ACC112 (cell line): ENCODE measurements at regions not wholly inside any gene's neighbourhood (a gene's known extent, or its start where the extent isn't known, plus 50 kb on each side); places are given as distances from the start of the nearest gene placed in this dataset.
"Not testable (repeated sequence)": the region's sequence is repeated elsewhere in the genome, so short reads cannot be mapped to it uniquely, and the experiment has no call there.

Experiments
- H2AFZ ChIP-seq: fragments of 200-600 bp; sonication (generic); one replicate; pipeline ENCODE4 v1.6.0; 2017; ENCODE audit warnings: antibody characterized with exemption, low read length; ENCODE audit not compliant: unreplicated experiment
- H3K27ac ChIP-seq: fragments of 200-600 bp; sonication (generic); 2 replicates; pipeline ENCODE4 v1.5.1; 2014; ENCODE audit warnings: low read depth, mild to moderate bottlenecking, antibody characterized with exemption, low read length, moderate library complexity
- H3K27me3 ChIP-seq: fragments of 200-600 bp; sonication (generic); 2 replicates; pipeline ENCODE4 v1.6.1; 2014; ENCODE audit warnings: mild to moderate bottlenecking, antibody characterized with exemption, low read length, moderate library complexity, mixed read lengths; ENCODE audit not compliant: insufficient read depth
- H3K36me3 ChIP-seq: fragments of 200-600 bp; sonication (generic); 2 replicates; pipeline ENCODE4 v1.6.1; 2016; ENCODE audit warnings: mild to moderate bottlenecking, antibody characterized with exemption, low read length, moderate library complexity, mixed read lengths; ENCODE audit not compliant: insufficient read depth
- H3K4me1 ChIP-seq: fragments of 200-600 bp; sonication (generic); one replicate; pipeline ENCODE4 v1.6.1; 2016; ENCODE audit warnings: low read length, mixed read lengths; ENCODE audit not compliant: insufficient read depth, unreplicated experiment, control insufficient read depth
- H3K4me3 ChIP-seq: fragments of 200-600 bp; sonication (generic); 2 replicates; pipeline ENCODE4 v1.5.1; 2014; ENCODE audit warnings: mild to moderate bottlenecking, low read depth, low read length
- H3K79me2 ChIP-seq: fragments of 200-600 bp; sonication (generic); one replicate; pipeline ENCODE4 v1.6.0; 2016; ENCODE audit warnings: low read length; ENCODE audit not compliant: control insufficient read depth, unreplicated experiment, insufficient read depth

DNA sequence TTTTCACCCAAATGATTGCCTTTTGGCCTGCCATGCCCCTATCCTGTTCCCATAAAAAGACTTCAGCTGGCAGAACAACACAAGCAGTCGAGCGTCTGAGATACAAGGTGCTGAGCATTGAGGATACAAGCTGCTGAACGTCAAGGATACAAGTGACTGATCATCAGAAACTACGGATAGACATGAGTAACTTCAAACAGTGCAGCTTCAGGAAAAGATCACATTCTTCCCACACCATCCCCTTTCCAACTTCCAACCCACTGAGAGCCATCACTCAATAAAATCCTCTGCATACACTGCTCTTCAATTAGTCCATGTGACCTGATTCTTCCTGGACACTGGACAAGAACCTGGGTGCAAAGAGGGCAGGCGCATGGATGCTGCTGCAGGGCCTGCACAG, 1198.9 kb downstream of the ROBO2 start:
- H3K27ac ChIP-seq = no peak overlapping the region
- peaks cover 5% of the 10 kb centered on the region for H3K4me1 ChIP-seq
- no peaks in the 10 kb centered on the region for H3K27me3 ChIP-seq
- H2AFZ ChIP-seq = no peak overlapping the region
- H3K4me3 ChIP-seq = no peak overlapping the region
- no peaks in the 10 kb centered on the region for H3K36me3 ChIP-seq
- H3K79me2 ChIP-seq = no peaks in the 10 kb centered on the region

DNA sequence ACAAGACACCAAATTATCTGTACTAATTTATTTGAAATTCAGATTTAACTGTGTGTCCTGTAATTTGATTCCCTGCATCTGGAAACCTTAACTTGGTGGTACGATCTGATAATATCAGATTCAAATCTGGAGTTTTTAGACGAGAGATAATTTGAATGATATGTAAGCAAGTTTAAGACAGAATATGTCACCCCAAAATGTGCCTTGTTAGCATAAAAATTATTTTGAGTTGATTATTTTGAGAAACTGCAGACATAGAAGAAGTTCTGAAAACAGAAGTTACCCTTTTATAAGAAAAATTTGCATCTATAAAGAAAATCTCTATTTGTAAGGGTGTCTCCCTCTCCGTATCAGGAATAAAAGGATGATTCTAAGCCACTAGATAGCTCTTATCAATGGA, 1202.8 kb downstream of the ROBO2 start:
- H3K4me1 ChIP-seq = no peaks in the 10 kb centered on the region
- H3K4me3 ChIP-seq = no peak overlapping the region
- H2AFZ ChIP-seq = no peak overlapping the region
- no peaks in the 10 kb centered on the region for H3K36me3 ChIP-seq
- no peaks in the 10 kb centered on the region for H3K79me2 ChIP-seq
- H3K27me3 ChIP-seq = no peaks in the 10 kb centered on the region
- no peak overlapping the region for H3K27ac ChIP-seq

DNA sequence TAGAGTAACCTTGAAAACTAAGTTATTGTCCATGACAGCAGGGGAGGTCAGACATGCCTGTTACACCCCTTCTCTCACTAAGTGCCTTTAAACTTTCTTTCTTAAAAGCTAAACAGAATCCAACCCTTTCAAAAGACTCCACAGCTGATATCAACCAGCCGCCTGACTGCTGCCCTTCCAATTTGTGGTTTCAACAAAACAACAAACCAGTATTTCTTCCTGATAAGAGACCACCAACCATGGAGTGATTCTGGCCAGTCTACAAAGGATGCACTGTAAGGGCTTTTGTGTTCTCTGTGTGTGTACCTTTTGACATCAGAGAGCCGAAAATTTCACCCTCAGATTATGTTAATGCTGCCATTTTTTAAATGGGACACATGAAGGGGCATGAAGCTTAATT, 1204.2 kb downstream of the ROBO2 start:
- Histone ChIP-seq H2AFZ (no peak overlapping the region), H3K27ac (no peak overlapping the region), H3K36me3 (no peaks in the 10 kb centered on the region), H3K27me3 (no peaks in the 10 kb centered on the region), H3K79me2 (no peaks in the 10 kb centered on the region), H3K4me1 (no peaks in the 10 kb centered on the region), H3K4me3 (no peak overlapping the region)

DNA sequence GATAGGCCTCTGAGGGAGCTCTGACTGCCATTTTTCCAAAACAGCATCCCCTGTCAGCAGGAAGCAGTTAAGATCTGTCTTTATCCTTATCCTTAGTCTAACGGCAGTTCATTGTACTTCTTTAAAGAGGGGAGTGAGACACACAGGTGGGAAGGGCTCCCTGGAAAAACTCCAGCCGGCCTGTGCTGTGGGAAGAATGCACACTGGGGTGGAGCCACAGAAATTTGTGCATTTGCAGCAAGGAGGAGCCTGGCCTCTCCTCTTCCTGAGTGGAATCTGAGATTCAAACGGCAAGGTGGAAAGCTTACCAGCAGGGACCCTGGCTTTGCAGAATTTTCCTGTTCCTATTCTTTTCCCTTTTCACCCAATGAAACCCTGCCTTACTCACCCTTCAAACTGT, 1209.4 kb downstream of the ROBO2 start:
- Histone ChIP-seq H3K27me3 (no peaks in the 10 kb centered on the region), H3K4me1 (no peaks in the 10 kb centered on the region), H3K27ac (no peak overlapping the region), H3K79me2 (no peaks in the 10 kb centered on the region), H3K4me3 (no peak overlapping the region), H2AFZ (no peak overlapping the region), H3K36me3 (no peaks in the 10 kb centered on the region)

DNA sequence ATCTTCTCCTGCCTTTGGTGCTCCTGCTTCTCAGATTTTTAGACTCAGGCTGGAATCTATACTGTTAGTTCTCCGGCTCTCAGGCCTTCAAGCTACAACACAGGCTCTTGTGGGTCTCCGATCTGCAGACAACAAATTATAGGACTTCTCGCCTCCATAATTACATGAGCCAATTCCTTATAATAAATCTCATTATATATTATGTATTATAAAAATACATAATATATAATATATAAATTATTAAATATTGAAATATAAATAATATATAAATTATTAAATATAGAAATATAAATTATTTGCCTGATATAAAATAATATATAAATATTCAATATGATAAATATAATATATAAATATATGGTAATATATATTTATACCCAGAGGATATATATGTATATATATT, 1214.0 kb downstream of the ROBO2 start:
- Histone ChIP-seq H3K79me2 (no peaks in the 10 kb centered on the region), H3K4me1 (peaks cover 6% of the 10 kb centered on the region), H3K36me3 (no peaks in the 10 kb centered on the region), H2AFZ (no peak overlapping the region), H3K27ac (no peak overlapping the region), H3K4me3 (no peak overlapping the region), H3K27me3 (no peaks in the 10 kb centered on the region)

DNA sequence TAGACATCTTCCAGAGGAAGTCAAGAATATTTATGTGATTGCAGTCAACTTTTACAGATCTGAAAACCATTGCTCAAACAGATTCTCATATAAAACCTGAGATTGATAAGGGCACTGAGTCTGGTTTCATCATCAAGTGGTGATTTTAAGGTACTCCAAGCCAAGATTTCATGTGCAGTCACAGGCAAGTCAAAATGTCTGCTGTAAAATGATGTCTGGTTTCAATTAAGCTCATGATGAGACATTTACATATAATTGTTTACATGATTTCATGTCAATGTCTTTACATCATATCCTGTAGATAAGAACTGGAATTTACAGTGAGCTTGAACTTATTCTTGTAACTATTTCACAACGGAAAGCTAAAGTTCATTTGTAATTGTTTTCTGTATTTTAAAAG, 1215.5 kb downstream of the ROBO2 start:
- Histone ChIP-seq H3K36me3 (no peaks in the 10 kb centered on the region), H3K79me2 (no peaks in the 10 kb centered on the region), H3K4me3 (no peak overlapping the region), H2AFZ (peak overlapping the region; percentile 49), H3K4me1 (peaks cover 10% of the 10 kb centered on the region), H3K27me3 (no peaks in the 10 kb centered on the region), H3K27ac (no peak overlapping the region)

DNA sequence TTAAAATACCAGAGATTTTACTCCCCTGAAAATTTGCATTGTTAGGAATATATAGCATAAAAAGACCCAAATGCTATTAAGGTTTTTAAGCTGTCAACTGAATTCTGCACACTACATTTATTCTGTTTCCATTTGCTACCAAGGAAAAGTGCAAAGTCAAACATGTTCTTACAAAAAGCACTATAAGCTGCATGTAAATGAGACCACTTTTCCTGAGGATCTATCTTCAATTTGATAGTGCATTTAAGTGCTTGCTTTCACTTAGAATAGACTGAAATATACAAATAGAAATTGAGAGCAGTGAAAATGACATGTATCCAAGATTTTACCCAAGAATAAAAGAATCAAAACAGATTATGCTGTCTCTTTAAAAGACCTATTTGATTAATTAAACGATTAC, 1216.2 kb downstream of the ROBO2 start:
- H3K4me3 ChIP-seq = no peak overlapping the region
- no peaks in the 10 kb centered on the region for H3K79me2 ChIP-seq
- H3K27me3 ChIP-seq = no peaks in the 10 kb centered on the region
- no peaks in the 10 kb centered on the region for H3K36me3 ChIP-seq
- no peak overlapping the region for H2AFZ ChIP-seq
- no peak overlapping the region for H3K27ac ChIP-seq
- H3K4me1 ChIP-seq = peaks cover 10% of the 10 kb centered on the region

DNA sequence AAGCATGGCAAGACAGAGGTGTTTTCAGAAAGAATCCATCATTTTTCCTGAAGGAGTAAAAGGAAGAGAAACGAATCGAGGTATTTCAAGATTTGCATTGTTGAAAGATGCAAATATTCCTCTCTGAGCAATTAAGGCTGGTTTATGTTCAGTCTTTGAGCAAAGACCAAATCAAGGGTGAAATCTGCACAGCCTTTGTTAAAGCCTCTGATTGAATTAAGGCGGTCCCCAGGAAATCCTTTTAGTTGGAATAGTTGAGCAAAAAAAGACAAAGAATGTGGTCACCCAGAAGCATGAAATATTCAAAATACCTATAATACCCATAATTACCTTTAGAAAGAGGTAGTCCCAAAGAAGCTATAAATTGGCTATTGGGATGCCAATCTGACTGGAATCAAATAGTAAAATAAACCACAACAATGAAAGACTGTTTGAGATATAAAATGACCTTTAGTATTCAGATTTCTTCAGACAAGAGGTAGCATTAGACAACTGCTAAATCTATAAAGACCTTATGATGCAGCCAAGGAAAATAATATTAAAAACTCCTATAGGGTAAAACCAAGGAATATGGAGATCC, 1218.1 kb downstream of the ROBO2 start:
- no peaks in the 10 kb centered on the region for H3K36me3 ChIP-seq
- no peaks in the 10 kb centered on the region for H3K27me3 ChIP-seq
- no peak overlapping the region for H3K4me3 ChIP-seq
- H3K27ac ChIP-seq = no peak overlapping the region
- H2AFZ ChIP-seq = no peak overlapping the region
- H3K79me2 ChIP-seq = no peaks in the 10 kb centered on the region
- peaks cover 10% of the 10 kb centered on the region for H3K4me1 ChIP-seq

DNA sequence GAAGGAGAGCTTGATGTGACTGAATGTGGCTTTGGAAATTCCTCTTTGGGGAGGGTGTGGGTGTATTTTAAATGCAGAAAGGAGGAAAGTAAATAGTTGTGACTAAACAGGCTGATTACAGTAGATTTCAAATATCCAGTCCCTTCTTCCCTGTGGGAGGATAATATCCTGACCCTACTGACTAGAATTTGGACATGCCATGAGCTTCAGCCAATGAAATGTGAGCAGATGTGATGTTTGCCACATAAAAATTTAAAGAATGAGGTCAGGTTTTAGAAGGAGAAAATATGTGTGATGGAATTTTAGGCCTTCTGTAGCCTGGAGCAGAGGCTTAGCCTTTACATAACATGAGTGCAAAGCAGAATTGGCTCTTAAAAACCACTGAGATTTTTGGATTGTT, 1218.9 kb downstream of the ROBO2 start:
- H3K27ac ChIP-seq = no peak overlapping the region
- peaks cover 10% of the 10 kb centered on the region for H3K4me1 ChIP-seq
- H2AFZ ChIP-seq = no peak overlapping the region
- no peaks in the 10 kb centered on the region for H3K36me3 ChIP-seq
- H3K4me3 ChIP-seq = no peak overlapping the region
- H3K79me2 ChIP-seq = no peaks in the 10 kb centered on the region
- no peaks in the 10 kb centered on the region for H3K27me3 ChIP-seq

DNA sequence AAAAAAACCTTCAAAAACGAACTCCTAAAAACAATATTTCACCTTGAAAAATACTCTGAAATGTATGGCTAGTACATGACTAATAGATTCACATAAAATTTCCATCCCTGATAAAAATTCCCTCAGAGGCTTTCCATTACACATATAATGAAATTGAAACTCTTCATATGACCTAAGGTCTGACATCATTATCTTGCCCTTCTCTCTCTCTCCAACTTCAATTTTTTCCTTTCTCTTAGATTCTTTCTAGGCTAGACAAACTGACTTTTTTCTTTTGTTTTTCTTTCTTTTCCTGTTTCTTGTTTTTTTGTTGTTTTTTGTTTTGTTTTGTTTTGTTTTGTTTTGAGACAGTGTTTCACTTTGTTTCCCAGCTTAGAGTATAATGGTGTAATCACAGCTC, 1220.5 kb downstream of the ROBO2 start:
- H2AFZ ChIP-seq = no peak overlapping the region
- H3K27ac ChIP-seq = no peak overlapping the region
- peaks cover 7% of the 10 kb centered on the region for H3K4me1 ChIP-seq
- H3K36me3 ChIP-seq = no peaks in the 10 kb centered on the region
- H3K79me2 ChIP-seq = no peaks in the 10 kb centered on the region
- no peak overlapping the region for H3K4me3 ChIP-seq
- no peaks in the 10 kb centered on the region for H3K27me3 ChIP-seq

DNA sequence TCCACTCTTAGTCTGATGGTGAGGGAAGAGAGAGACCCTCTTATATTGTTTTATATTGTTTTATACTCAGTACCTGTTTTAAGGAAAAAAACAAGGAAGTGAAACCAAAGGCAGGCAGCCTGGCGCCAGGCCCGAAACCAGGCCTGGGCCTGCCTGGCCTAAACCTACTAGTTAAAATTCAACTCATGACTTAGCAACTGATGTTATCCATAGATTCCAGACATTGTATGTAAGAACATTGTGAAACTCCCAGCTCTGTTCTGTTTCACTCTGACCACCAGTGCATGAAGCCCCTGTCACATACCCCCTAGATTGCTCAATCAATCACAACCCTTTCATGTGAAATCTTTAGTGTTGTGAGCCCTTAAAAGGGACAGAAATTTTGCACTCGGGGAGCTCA, 1226.7 kb downstream of the ROBO2 start:
- not testable (repeated sequence) for H2AFZ ChIP-seq, H3K27me3 ChIP-seq, H3K4me1 ChIP-seq, H3K27ac ChIP-seq, H3K36me3 ChIP-seq, H3K79me2 ChIP-seq, H3K4me3 ChIP-seq
